Hematopoietic multipotent progenitor cell treated with erythropoietin and hydrocortisone succinate and interleukin-3 and kit ligand, for 8 days (in vitro differentiated cells): ENCODE measurements at regions not wholly inside any gene's neighbourhood (a gene's known extent, or its start where the extent isn't known, plus 50 kb on each side); places are given as distances from the start of the nearest gene placed in this dataset.

Experiments
- DNase-seq: peaks from one replicate; pipeline ENCODE4 v3.0.0-alpha.2; 2015

DNA sequence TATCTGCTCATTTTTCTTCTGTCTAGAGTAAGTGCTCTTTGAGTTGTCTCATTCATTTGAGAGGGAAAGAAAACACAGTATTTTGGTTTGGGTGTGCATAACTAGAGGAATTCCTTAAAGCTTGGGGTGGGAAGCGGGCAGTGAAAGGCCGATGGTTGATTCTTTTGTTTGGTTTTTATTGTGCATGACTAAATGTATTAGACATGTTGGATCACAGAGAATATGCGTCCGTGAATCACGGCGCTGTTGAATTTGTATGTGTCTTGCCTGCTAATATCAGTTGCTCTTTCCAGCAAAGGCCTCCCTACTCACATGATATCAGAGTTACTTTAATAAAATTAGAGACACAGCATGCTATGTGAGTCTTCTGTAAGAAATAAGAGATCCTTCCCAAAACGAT is 180.0 kb downstream of the CHD9NB start:
- no peak for DNase-seq

GRCh38 chr16:52871481-52871880 is 181.2 kb downstream of the CHD9NB start:
- no peak for DNase-seq

- no peak for DNase-seq
Measured at GRCh38 chr16:52869243-52869642, 183.5 kb downstream of the CHD9NB start.

GRCh38 chr16:52863000-52863399 is 189.7 kb downstream of the CHD9NB start:
- no peak for DNase-seq

- DNase-seq, result no peak
Measured at GRCh38 chr16:52861614-52862022, 191.1 kb downstream of the CHD9NB start.

GRCh38 chr16:52855463-52855862 is 197.2 kb downstream of the CHD9NB start:
- DNase-seq, result no peak

DNA sequence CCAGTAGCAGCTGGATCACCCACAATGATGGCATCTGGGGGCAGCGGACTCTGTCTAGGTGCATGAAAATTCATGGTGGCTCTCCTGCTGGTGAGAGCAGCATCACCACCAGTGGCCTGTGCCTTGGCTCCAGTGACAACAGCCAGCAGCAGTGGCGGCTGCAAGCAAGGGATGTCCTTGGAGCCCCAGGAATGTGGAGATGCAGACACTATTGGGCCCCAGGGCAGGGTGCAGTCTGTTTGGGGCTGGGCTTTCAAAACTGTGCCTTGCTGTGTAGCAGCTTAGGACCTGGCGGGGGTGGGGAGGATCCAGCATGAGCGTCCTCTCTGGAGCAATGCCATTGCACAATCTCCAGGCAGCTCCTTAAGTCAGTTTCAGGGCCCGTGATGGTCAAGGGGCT is 199.7 kb downstream of the CHD9NB start:
- DNase-seq, result no peak

DNA sequence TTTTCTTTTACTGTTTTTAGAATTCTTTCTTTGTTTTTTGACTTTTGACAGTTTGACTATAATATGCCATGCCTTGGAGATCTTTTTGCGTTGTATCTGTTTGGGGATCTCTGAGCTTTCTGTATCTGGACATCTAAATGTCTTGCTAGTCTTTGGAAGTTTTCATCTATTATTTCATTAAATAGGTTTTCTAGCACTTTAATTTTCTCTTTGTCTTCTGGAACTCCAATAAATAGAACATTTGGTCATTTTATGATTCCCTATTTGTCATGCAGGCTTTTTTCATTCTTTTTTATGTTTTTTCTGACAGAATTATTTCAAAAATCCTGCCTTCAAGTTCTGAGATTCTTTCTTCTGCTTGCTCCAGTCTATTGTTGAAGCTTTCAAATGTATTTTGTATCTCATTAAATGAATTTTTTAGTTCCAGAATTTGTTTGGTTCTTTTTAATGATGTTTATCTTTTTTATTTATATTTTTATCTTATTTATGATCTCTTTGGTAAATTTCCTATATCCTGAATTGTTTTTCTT is 201.4 kb downstream of the CHD9NB start:
- no peak for DNase-seq

DNA sequence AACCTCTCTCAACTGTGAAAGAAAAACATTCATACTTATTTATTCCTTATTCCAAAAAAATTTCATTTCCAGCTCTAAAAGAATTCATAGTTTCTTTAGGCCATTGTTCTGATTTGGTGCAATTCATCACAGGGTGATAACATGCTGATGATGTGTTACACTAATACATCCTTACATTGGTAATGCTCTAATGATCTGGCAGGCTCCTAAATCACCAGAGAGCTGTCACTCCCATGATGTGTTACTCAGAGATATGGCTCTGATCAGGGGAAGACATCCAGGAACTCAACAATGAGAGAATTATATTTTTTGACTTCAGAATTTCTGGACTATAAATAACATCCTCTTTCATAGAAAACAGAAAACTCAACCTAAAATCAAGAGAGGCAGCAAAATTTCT is 209.3 kb downstream of the CHD9NB start:
- DNase-seq, result no peak

DNA sequence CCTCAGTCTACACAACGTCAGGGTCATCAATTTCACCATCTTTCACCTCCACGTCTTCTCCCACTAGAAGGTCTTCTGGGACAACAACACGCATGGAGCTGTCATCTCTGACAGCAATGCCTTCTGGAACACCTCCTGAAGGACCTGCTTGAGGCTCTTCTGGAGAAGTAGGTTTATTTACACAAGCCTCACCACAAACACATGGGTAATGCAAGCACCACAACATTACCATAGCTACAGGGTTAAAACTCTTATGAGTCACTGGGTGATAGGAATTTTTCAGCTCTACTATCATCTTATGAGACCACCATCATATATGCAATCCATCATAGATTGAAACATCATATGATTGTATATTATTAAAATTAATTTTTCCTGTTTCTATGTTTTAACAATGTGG is 215.4 kb downstream of the CHD9NB start:
- no peak for DNase-seq

DNA sequence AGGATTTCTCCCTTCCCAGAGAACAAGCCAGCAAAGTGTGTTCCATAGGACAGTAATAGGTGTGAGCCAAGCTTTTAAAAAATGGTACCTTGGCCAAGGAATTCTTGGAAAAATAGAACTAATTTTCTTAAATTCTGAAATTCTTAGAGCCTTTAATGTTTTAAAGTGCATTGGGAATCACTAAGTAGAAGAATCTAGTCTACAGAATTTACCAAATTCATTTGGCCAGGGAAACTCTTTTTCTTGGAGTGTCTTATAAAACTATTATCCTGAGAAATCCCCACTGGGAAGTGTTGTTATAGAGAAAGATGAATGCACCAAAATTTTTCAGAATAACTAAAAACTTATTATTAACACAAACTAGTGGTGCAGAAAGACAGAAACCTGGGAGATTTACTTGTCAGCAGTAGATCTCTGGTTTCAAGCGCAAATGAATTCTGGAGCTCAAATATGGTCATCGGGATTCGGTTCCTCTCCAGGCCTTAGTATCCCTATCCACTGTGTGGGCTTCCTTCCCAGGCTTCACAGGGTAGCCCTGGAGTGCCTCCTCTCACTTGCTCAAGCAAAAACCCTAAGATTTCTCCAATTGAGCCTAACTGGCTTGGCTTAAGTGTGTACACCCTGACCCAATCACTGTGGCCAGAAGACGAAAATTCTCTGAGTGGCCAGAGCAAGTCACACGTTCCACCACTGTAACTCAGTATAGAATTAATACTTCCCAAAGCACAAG is 217.8 kb downstream of the CHD9NB start:
- DNase-seq, result no peak

DNA sequence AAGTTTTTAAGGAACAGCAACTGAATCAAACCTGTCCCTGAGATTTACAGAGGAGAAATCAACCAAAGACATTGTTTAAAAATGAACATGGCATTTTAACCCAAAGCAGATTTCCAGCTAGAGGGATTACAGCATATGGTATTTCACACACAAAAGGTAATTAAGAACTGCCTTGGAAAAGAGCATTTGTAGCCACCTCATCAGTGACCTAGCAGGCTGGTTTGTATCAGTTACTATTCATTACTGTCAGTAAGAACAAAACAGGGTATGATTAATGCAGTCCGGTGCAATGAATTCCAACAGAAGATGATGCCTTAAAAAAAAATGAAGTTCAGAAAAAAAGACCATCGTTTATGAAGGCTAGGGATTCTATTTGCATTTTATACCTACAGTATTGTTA is 219.9 kb downstream of the CHD9NB start:
- no peak for DNase-seq

GRCh38 chr16:52827456-52827855 is 225.2 kb downstream of the CHD9NB start:
- no peak for DNase-seq

GRCh38 chr16:52825892-52826291 is 226.8 kb downstream of the CHD9NB start:
- DNase-seq, result no peak

DNA sequence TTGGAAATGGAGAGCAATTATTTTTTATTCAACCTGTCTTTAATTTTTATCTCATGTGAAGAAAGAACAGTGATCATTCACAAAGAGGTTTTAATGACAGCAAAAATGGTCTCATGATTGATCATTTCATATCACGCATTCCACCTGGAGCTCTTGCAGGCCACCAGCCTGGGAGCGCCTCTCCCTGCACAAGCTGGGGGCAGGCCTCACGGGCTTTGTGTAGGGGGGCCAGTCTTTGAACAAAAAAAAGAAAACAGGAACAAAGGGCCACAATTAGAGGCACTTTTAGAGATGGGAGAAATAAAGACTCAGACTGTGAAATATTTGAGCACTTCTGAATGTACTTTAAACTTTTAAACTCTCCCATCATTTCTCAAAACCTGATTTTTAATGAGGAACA is 232.9 kb downstream of the CHD9NB start:
- DNase-seq, result no peak

- no peak for DNase-seq
Measured at GRCh38 chr16:52819405-52819804, 233.3 kb downstream of the CHD9NB start.

DNA sequence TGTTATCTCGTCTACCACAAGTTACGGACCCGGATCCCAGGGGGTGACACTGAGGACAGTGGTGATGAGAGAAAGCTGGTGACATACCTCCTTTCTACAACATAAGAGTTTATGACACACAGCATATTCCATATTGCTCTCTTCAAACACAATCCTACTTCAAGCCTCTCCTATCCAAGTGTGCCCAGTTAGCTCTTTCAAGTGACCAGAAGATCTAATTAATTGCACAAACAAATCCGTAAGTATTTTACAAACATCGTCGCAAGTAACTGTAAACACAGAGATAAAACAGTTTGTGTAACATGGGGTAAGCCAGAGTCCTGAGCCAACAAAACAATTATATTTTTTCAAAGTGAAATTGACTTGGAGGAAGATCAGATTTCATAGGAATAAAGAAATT is 235.0 kb downstream of the CHD9NB start:
- no peak for DNase-seq

DNA sequence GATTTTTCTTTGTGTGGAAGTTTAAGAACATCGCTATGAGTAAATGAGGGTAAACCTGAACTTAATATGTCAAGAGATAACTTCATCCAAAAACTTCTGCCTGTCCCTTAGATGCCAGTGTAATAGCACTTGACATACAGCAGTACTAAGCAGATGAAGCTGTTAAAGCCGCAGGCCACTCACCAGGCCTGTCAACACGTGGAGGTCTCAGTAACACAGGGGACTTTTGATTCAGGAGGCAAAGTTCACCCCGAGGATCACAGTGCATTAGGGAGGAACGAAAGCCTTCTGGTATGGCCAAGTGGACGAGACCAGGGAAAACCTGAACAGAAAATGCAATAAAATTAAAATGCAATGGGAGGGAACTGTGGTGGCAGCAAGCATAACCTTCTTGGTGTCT is 235.7 kb downstream of the CHD9NB start:
- no peak for DNase-seq

DNA sequence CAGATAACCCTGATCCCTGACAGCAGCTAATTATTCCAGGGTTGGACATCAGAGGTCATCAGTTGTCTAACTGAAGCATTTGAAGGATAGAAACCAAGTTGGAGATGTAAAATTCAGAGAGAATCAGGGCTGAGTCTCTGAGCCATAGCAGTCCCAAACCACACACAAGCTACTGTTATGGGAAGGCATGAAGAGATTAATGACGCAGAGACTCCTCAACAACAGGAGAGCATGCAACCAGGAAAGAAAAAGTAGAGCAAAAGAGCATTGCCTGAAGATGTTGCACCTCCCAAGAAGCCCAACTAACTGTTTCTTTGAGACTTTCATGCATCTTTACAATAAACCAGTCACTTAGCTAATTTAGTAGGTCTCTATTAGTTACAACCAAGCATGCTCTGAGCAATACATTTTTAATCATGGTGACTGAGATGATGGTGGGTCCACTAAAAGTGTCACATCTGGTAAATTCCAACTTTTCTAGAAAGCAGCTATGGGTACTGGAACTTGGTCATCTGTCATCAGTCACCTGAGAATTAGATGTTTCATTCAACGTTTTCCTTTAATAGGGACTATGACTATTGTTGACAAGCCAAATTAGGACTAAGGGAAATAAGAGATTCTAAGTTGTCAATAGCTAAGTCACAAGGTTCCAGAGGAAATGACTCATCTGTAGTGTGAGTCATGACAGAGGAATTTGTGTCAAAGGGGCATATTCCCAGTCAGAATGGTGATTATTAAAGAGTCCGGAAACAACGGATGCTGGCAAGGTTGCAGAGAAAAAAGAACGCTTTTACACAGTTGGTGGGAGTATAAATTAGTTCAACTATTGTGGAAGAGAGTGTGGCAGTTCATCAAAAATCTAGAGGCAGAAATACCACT is 239.8 kb downstream of the CHD9NB start:
- DNase-seq, result no peak

GRCh38 chr16:52805559-52806168 is 247.0 kb downstream of the CHD9NB start:
- DNase-seq, result no peak

DNA sequence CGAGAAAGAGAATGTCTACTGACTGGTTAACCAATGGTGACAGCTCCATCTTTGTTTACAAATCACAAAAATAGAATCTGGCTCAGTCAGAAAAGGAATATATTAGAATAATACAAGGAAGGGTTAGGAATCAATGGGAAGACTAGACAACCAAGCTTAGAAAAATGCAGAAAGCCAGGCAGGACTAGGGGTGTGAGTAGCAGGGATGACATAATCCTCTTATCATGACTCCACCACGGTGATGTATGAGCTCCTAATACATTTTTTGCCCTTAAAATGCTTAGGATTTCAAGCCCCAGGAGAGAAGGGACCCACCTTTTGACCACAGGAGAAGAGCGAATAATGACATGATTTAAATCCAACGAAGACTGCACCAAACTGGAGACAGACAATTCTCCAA is 252.3 kb downstream of the CHD9NB start:
- no peak for DNase-seq

DNA sequence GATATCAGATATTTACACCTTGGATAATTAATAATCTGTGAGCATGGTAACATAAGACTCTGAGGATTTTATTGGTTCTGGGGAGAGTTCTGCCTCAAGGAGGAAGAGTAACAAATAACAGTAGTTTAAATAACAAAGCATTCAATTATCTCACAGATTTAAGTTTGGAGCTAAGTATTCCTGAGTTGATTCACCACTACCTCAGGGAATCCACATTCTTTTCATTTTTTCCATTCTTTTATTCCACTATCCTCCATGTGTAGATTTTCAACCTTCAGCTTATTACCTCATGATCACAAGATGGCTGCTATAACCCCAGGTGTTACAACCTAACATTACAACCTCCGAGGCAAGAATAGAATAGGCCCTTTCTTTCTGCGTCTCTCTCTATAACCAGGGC is 252.2 kb upstream of the TOX3 start:
- DNase-seq, result no peak

DNA sequence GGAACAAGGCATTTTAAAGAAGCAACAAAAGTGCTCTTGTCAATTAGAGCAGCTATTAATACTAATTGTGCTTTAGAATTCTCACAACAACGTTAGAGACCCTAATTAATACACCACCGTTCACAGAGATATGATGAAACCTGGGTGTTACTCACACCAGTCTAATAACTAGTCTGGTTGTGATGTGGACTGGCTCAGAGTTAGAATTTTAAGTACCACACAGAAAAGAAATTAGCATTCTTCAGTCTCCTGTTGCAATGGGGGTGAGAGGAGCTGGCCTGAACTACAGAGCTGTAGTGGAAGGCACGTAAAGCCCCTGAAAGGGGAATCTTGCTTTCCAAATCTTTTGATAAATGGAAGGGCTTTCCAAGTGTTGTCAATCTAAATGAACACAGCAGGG is 240.8 kb upstream of the TOX3 start:
- no peak for DNase-seq

- no peak for DNase-seq
Measured at GRCh38 chr16:52786091-52786490, 239.1 kb upstream of the TOX3 start.
